ENCODE measurements at regions not wholly inside any gene's neighbourhood (a gene's known extent, or its start where the extent isn't known, plus 50 kb on each side); places are given as distances from the start of the nearest gene placed in this dataset.

DNA sequence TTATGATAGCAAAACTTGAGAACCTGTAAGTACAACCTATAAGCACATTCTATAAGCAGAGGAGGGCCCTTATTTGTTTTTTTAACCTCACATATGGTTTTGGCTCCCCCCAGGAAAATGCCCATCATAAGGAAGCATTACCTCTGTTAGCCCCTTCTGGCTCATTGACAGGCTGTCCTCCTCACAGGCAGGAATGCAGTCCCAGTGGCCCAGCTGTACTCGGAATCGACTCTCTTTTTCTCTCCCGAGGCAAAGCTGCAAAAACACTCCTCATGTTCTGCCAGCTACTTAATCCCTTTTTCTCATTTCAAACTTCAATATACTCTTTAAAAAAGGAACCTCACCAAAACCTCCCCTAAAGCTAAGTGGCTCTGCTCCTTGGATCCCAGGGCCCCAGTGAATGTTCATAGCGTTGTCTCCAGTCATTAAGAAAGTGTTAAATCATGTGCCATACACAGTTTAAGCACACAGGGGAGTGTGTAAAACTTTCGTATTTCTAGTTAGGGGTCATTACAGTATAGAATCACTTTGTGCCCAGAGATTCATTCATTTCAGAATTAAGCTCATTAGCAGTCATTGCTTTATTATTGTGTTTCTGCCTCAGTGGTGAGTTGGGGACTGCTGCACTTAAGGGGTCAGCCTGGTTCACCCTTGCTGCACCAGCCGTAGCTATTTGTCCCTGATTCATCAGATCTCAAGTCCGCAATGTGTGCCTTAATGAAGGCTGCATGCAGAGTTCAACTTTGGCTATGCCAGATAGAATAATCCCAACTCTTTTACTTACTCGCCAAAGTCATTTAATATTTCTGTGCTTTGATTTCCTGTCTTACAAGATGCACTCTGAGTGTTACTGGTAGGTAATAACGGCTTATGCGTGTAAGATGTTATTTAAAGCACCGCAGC, 57.6 kb downstream of the JRKL start:
- TF ChIP-seq, protein P1, sequence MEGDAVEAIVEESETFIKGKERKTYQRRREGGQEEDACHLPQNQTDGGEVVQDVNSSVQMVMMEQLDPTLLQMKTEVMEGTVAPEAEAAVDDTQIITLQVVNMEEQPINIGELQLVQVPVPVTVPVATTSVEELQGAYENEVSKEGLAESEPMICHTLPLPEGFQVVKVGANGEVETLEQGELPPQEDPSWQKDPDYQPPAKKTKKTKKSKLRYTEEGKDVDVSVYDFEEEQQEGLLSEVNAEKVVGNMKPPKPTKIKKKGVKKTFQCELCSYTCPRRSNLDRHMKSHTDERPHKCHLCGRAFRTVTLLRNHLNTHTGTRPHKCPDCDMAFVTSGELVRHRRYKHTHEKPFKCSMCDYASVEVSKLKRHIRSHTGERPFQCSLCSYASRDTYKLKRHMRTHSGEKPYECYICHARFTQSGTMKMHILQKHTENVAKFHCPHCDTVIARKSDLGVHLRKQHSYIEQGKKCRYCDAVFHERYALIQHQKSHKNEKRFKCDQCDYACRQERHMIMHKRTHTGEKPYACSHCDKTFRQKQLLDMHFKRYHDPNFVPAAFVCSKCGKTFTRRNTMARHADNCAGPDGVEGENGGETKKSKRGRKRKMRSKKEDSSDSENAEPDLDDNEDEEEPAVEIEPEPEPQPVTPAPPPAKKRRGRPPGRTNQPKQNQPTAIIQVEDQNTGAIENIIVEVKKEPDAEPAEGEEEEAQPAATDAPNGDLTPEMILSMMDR (IDR thresholded peaks at IDR 0.05; ENCODE audit: low read depth, low read length), result no peak
- TF ChIP-seq MYC (IDR thresholded peaks at IDR 0.05; ENCODE audit: low read depth, low read length) (no peak), POLR2A (IDR thresholded peaks at IDR 0.05; ENCODE audit: extremely low read depth, insufficient read length) (no peak)
- TF ChIP-seq, protein P2, sequence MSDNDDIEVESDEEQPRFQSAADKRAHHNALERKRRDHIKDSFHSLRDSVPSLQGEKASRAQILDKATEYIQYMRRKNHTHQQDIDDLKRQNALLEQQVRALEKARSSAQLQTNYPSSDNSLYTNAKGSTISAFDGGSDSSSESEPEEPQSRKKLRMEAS (IDR thresholded peaks at IDR 0.05; ENCODE audit: low read depth, low read length), result no peak
- H3K4me3 ChIP-seq (ENCODE audit: low read depth, low read length), result no peak overlapping the region
- DNase-seq (ENCODE audit: low read depth), result no peak

DNA sequence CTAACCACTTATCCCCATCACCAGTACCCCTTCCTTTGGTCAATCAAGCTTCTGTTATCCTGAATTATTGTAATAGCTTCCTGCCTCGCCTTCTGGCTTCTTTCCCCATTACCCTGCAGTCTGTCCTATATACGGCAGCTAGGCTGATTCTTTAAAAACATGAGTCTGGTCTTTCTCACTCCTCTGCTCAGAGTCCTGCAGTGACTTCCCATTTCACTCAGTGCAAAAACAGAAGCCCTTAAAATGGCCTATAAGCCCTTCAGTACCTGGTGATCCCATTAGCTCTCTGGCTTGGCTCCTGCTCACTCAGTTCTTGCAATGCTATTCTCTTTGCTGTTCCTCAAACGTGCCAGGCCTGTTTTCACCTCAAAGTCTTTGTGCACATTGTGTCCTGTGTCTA, 58.4 kb downstream of the JRKL start:
- H3K4me3 ChIP-seq (ENCODE audit: low read depth, low read length), result no peak overlapping the region
- TF ChIP-seq MYC (IDR thresholded peaks at IDR 0.05; ENCODE audit: low read depth, low read length) (no peak), POLR2A (IDR thresholded peaks at IDR 0.05; ENCODE audit: extremely low read depth, insufficient read length) (no peak)
- TF ChIP-seq, protein P1 (IDR thresholded peaks at IDR 0.05; ENCODE audit: low read depth, low read length), result no peak
- TF ChIP-seq, protein P2 (IDR thresholded peaks at IDR 0.05; ENCODE audit: low read depth, low read length), result no peak
- no peak for DNase-seq (ENCODE audit: low read depth)

DNA sequence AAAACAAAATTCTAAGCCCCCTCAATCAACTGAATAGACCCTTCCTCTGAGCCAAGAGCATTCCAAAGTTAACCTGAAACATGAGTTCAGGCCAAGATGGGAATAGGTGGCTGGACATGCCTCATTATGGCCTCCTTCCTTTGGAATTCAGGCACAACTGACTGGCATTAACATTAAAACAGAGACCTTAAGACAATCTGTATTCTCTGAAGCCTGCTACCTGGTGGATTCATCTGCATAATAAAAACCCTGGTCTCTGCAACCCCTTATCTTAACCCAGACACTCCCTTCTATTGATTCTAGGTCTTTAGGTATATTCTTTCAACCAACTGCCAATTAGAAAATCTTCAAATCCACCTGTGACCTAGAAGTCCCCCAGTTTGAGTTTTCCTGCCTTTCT, 66.3 kb downstream of the JRKL start:
- no peak overlapping the region for H3K4me3 ChIP-seq (ENCODE audit: low read depth, low read length)
- TF ChIP-seq POLR2A (IDR thresholded peaks at IDR 0.05; ENCODE audit: extremely low read depth, insufficient read length), result no peak
- TF ChIP-seq, protein P2 (IDR thresholded peaks at IDR 0.05; ENCODE audit: low read depth, low read length), result no peak
- TF ChIP-seq MYC (IDR thresholded peaks at IDR 0.05; ENCODE audit: low read depth, low read length), result no peak
- TF ChIP-seq, protein P1 (IDR thresholded peaks at IDR 0.05; ENCODE audit: low read depth, low read length), result no peak
- no peak for DNase-seq (ENCODE audit: low read depth)

DNA sequence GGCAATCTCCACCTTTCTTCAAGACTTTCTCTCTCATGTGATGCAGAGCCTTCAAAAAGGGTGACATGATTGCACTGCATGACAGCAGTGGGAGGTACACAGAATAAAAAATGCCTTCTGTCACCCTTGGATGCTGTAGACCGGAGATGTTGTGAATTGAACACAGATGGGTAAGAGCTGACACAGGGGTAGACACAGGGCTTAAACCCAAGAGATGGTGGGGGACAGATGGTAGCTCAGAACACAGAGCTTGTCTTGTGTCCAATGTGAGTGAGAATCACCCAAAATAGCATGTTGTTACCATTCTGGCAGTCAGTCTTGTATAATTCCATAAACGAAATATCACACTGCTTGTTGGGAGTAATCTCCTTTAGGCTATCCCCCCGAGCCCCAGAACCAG, 69.9 kb downstream of the JRKL start:
- no peak overlapping the region for H3K4me3 ChIP-seq (ENCODE audit: low read depth, low read length)
- TF ChIP-seq POLR2A (IDR thresholded peaks at IDR 0.05; ENCODE audit: extremely low read depth, insufficient read length), result no peak
- TF ChIP-seq MYC (IDR thresholded peaks at IDR 0.05; ENCODE audit: low read depth, low read length), result no peak
- TF ChIP-seq, protein P2 (IDR thresholded peaks at IDR 0.05; ENCODE audit: low read depth, low read length), result no peak
- TF ChIP-seq, protein P1 (IDR thresholded peaks at IDR 0.05; ENCODE audit: low read depth, low read length), result no peak
- no peak for DNase-seq (ENCODE audit: low read depth)

DNA sequence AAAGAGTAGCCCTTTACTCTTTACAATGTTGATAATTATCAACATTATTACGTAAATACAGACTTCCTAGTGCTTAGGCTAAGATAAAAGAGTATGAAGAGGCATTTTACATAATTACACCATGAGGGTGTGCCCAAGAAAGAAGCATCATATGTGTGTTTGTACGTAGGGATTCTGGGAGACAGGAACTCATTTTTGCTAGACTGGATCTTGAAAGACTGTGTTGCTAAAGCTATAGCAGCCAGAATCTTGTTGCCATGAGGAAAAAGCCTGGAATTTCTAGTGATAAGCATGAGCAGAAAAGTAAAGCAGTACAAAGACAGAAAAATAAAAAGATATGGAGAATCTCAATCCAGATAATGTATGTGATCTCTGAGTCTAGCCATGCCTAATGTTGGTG, 72.1 kb downstream of the JRKL start:
- H3K4me3 ChIP-seq (ENCODE audit: low read depth, low read length), result no peak overlapping the region
- TF ChIP-seq POLR2A (IDR thresholded peaks at IDR 0.05; ENCODE audit: extremely low read depth, insufficient read length), result no peak
- TF ChIP-seq, protein P1 (IDR thresholded peaks at IDR 0.05; ENCODE audit: low read depth, low read length), result no peak
- no peak for TF ChIP-seq MYC (IDR thresholded peaks at IDR 0.05; ENCODE audit: low read depth, low read length)
- TF ChIP-seq, protein P2 (IDR thresholded peaks at IDR 0.05; ENCODE audit: low read depth, low read length), result no peak
- no peak for DNase-seq (ENCODE audit: low read depth)

All from NB4 (cell line).